C4-2B (cell line): ENCODE measurements at regions not wholly inside any gene's neighbourhood (a gene's known extent, or its start where the extent isn't known, plus 50 kb on each side); places are given as distances from the start of the nearest gene placed in this dataset.

Source experiments
- CTCF ChIP-seq: fragments of 450-650 bp; conservative IDR thresholded peaks from 2 replicates; pipeline ENCODE4 v1.5.1; 2017; ENCODE audit warnings: mild to moderate bottlenecking
- ZFX ChIP-seq: fragments of 450-650 bp; IDR thresholded peaks from 2 replicates; pipeline ENCODE4 v1.6.1; 2017

DNA sequence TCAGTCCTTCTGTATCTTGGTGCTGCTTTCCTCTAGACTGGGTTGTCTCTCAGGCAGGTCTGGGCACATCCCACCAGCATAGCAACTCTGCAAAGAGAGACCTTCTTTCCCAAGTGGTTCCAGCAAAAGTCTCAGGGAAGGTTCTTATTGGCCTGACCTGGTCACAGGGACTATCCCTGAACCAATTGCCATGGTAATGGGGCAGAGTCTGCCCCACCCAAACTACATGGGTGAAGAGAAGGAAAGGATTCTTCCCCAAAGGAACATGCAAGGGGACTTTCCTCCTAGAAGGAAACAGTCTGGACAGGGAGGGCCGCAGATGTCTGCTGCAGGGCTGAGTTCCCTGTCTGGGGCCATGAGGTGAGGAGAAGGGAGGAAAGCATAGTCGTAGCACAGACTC is 122.2 kb upstream of the NCOR2 start:
- no peak for TF ChIP-seq CTCF
- TF ChIP-seq ZFX = no peak
